ENCODE measurements at regions not wholly inside any gene's neighbourhood (a gene's known extent, or its start where the extent isn't known, plus 50 kb on each side); places are given as distances from the start of the nearest gene placed in this dataset.

DNA sequence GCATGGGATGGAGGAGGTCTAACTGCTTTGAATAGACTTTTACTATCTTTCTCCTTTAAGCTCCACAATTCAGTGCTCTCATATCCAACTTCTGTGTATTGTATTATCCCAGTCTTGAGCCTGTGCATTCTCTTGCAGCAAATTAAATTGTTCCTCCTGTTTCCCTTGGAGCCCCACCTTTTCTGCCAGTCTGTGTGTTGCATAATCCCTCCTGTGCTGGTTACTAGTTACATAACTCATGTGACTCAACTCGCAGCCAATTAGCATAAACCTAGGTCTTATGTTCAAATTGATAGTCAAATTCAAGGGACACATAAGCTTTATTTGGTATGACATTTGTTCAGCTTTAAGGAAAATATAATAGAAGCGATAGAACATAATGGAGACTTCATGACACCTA is 1863.5 kb downstream of the MRPL39 start:
- no peak overlapping the region for H3K4me3 ChIP-seq
- peaks cover 5% of the 10 kb centered on the region for H3K9me3 ChIP-seq (replicated peaks)
- TF ChIP-seq, protein P1, sequence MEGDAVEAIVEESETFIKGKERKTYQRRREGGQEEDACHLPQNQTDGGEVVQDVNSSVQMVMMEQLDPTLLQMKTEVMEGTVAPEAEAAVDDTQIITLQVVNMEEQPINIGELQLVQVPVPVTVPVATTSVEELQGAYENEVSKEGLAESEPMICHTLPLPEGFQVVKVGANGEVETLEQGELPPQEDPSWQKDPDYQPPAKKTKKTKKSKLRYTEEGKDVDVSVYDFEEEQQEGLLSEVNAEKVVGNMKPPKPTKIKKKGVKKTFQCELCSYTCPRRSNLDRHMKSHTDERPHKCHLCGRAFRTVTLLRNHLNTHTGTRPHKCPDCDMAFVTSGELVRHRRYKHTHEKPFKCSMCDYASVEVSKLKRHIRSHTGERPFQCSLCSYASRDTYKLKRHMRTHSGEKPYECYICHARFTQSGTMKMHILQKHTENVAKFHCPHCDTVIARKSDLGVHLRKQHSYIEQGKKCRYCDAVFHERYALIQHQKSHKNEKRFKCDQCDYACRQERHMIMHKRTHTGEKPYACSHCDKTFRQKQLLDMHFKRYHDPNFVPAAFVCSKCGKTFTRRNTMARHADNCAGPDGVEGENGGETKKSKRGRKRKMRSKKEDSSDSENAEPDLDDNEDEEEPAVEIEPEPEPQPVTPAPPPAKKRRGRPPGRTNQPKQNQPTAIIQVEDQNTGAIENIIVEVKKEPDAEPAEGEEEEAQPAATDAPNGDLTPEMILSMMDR (IDR thresholded peaks at IDR 0.05; ENCODE audit: borderline replicate concordance): no peak
- DNase-seq: no peak
- no peaks in the 10 kb centered on the region for H3K27me3 ChIP-seq (ENCODE audit: low read depth)
- no peaks in the 10 kb centered on the region for H3K36me3 ChIP-seq
- no peak overlapping the region for H3K27ac ChIP-seq (replicated peaks)
- no peaks in the 10 kb centered on the region for H3K4me1 ChIP-seq
- intact Hi-C loops (cut with micrococcal nuclease): no loop called here

DNA sequence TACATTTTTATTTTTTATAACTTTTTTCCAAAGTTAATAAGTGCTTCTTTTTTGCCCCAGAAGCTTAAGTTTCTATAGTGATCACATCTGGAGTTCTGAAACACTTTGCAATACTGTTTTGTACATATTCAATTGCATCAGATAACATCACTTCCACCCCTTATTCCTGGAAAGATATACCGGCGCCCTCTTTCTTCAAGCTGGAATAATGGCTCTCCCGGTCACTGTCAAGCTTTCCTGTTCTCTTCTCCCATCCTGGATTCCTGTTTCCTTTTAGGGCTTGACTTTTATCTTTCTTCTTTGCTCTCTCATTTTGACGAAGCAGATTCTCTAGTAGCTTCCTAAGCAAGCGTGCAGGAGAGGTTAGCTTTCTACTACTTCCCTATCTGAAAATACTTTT is 1866.8 kb downstream of the MRPL39 start:
- Histone ChIP-seq H3K27ac (replicated peaks) (no peak overlapping the region), H3K4me1 (no peaks in the 10 kb centered on the region), H3K9me3 (replicated peaks) (no peaks in the 10 kb centered on the region), H3K36me3 (no peaks in the 10 kb centered on the region), H3K27me3 (ENCODE audit: low read depth) (no peaks in the 10 kb centered on the region), H3K4me3 (no peak overlapping the region)
- no peak for DNase-seq
- TF ChIP-seq, protein P1 (IDR thresholded peaks at IDR 0.05; ENCODE audit: borderline replicate concordance): no peak
- intact Hi-C loops (cut with micrococcal nuclease): no loop called here

DNA sequence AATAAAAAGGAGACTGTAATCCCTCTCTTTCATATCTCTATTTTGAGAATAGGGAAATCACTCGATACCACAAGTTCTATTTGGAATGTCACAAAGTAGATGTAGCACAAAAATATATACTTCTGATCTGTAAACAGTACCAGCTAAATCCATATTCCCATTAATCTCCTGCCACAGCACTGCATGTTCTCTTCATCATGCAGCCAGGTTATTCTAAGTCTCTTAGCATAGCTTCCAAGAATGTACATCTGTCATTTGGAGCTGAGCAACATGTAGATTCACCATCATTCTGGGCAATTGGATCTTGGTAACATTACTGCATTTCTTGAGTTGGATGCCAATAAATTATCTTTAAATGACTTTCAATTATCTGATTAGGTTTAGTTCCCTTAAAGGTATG is 1874.5 kb downstream of the MRPL39 start:
- Histone ChIP-seq H3K27me3 (ENCODE audit: low read depth) (no peaks in the 10 kb centered on the region), H3K4me3 (no peak overlapping the region), H3K27ac (replicated peaks) (no peak overlapping the region), H3K4me1 (no peaks in the 10 kb centered on the region), H3K9me3 (replicated peaks) (no peaks in the 10 kb centered on the region), H3K36me3 (no peaks in the 10 kb centered on the region)
- TF ChIP-seq, protein P1 (IDR thresholded peaks at IDR 0.05; ENCODE audit: borderline replicate concordance): no peak
- DNase-seq: no peak
- intact Hi-C loops (cut with micrococcal nuclease): no loop called here

DNA sequence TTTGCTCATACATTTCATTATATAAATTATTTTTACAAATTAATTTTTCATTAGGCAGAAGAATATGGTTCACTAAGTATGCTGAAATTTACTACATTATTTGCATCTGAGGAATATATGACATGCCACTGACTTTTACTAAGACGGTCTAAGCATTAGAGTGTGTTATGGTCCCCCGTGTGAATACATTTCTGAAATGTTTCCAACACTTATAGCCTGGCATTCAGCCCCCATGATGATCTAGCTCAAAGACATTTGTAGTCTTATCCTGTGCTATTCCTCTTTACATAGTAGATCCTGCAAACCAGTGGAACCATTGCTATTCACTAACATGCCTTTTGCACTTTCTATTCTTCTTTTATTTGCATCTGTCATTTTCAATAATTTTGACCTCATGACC is 1878.0 kb downstream of the MRPL39 start:
- intact Hi-C loops (cut with micrococcal nuclease): no loop called here
- no peaks in the 10 kb centered on the region for H3K36me3 ChIP-seq
- no peaks in the 10 kb centered on the region for H3K27me3 ChIP-seq (ENCODE audit: low read depth)
- no peak overlapping the region for H3K27ac ChIP-seq (replicated peaks)
- H3K9me3 ChIP-seq (replicated peaks): no peaks in the 10 kb centered on the region
- TF ChIP-seq, protein P1 (IDR thresholded peaks at IDR 0.05; ENCODE audit: borderline replicate concordance): no peak
- H3K4me1 ChIP-seq: no peaks in the 10 kb centered on the region
- no peak overlapping the region for H3K4me3 ChIP-seq
- DNase-seq: no peak

DNA sequence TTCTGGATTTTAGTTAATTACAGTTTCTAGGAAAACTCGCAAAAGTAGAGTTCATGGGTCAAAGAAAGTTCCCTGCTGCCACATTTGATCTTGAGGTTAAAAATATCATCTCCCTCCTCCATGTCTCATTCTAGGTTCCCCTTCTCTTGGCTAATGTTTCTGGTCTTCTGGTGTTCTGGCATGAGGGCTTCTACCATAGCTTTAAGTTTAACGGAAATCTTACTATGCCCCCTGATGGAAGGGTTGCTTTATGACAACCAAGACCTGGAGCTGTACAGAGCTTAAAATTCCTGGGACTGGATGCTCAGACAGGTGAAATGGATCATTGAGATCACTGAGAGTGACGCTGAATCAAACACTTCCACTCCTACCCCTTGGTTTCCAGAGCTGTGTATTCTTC is 1881.7 kb downstream of the MRPL39 start:
- no peak for DNase-seq
- H3K4me3 ChIP-seq: no peak overlapping the region
- H3K27ac ChIP-seq (replicated peaks): no peak overlapping the region
- TF ChIP-seq, protein P1 (IDR thresholded peaks at IDR 0.05; ENCODE audit: borderline replicate concordance): no peak
- H3K9me3 ChIP-seq (replicated peaks): no peaks in the 10 kb centered on the region
- H3K27me3 ChIP-seq (ENCODE audit: low read depth): no peaks in the 10 kb centered on the region
- intact Hi-C loops (cut with micrococcal nuclease): no loop called here
- H3K36me3 ChIP-seq: no peaks in the 10 kb centered on the region
- H3K4me1 ChIP-seq: no peaks in the 10 kb centered on the region

All from left ventricle myocardium inferior (tissue), 1 donor.